ENCODE measurements at regions not wholly inside any gene's neighbourhood (a gene's known extent, or its start where the extent isn't known, plus 50 kb on each side); places are given as distances from the start of the nearest gene placed in this dataset.

DNA sequence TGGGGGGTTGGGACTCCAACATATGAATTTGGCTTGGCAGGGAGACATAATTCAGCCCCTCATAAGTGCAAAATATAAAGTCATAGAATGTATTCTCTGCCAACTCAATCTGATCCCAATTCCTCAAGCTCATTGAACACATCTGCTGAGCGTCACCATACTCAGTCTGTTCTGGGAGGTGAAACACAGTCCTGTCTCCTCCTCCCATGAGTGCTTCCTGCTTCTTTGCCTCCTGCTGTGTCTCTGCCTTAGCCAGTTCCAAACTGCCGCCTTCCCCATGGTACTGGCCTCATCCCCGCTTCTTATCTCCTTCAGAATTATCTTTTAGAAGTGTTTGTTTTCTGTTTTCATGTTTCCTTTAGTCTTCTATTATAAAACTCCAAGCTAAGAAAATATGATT lies 365.5 kb downstream of the TNS3 start:
- TF ChIP-seq, protein P1, sequence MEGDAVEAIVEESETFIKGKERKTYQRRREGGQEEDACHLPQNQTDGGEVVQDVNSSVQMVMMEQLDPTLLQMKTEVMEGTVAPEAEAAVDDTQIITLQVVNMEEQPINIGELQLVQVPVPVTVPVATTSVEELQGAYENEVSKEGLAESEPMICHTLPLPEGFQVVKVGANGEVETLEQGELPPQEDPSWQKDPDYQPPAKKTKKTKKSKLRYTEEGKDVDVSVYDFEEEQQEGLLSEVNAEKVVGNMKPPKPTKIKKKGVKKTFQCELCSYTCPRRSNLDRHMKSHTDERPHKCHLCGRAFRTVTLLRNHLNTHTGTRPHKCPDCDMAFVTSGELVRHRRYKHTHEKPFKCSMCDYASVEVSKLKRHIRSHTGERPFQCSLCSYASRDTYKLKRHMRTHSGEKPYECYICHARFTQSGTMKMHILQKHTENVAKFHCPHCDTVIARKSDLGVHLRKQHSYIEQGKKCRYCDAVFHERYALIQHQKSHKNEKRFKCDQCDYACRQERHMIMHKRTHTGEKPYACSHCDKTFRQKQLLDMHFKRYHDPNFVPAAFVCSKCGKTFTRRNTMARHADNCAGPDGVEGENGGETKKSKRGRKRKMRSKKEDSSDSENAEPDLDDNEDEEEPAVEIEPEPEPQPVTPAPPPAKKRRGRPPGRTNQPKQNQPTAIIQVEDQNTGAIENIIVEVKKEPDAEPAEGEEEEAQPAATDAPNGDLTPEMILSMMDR (IDR thresholded peaks at IDR 0.05 in 2 of 3, conservative IDR thresholded peaks at IDR 0.05 in 1 of 3; ENCODE audit: borderline replicate concordance in 1 of 3, insufficient read depth in 1 of 3, low read depth in 2 of 3, low read length in 2 of 3), result no peak
- no peak for TF ChIP-seq EZH2 (IDR thresholded peaks at IDR 0.05)
- no peak for TF ChIP-seq POLR2A (IDR thresholded peaks at IDR 0.05; ENCODE audit: borderline replicate concordance, extremely low read depth, insufficient read depth, insufficient read length)
- no peak for TF ChIP-seq CBX3 (IDR thresholded peaks at IDR 0.05; ENCODE audit: low read depth)
- no peak for TF ChIP-seq POLR2AphosphoS5 (IDR thresholded peaks at IDR 0.05; ENCODE audit: low read depth, low read length)
- no peak for TF ChIP-seq CEBPB (IDR thresholded peaks at IDR 0.05; ENCODE audit: low read depth)
- TF ChIP-seq TCF7L2 (IDR thresholded peaks at IDR 0.05; ENCODE audit: borderline replicate concordance, extremely low read depth, insufficient read depth, insufficient read length), result no peak
- TF ChIP-seq FOSL1 (IDR thresholded peaks at IDR 0.05; ENCODE audit: low read depth), result no peak
- TF ChIP-seq EGR1 (IDR thresholded peaks at IDR 0.05; ENCODE audit: low read depth), result no peak
- no peak for TF ChIP-seq YY1 (IDR thresholded peaks at IDR 0.05; ENCODE audit: extremely low read depth, insufficient replicate concordance, low read depth, low read length)
- no peak for TF ChIP-seq RAD21 (IDR thresholded peaks at IDR 0.05; ENCODE audit: low read depth)
- TF ChIP-seq SIN3A (IDR thresholded peaks at IDR 0.05; ENCODE audit: low read depth), result no peak
- no peak for TF ChIP-seq ZNF274 (IDR thresholded peaks at IDR 0.05; ENCODE audit: low read depth, low read length)
